ENCODE measurements at regions not wholly inside any gene's neighbourhood (a gene's known extent, or its start where the extent isn't known, plus 50 kb on each side); places are given as distances from the start of the nearest gene placed in this dataset.

- H3K4me1 ChIP-seq (ENCODE audit: control insufficient read depth, insufficient read depth, low read length), result no peaks in the 10 kb centered on the region
- no peak overlapping the region for H3K4me3 ChIP-seq (ENCODE audit: low read length)
- no CpG with 5 or more reads among the region's 2 CpGs for WGBS (ENCODE audit: insufficient coverage, insufficient read length)
- H3K36me3 ChIP-seq (ENCODE audit: control insufficient read depth, insufficient read depth, low read length), result no peaks in the 10 kb centered on the region
- H3K9me3 ChIP-seq (ENCODE audit: control insufficient read depth, insufficient read depth, low read length), result no peaks in the 10 kb centered on the region
- H3K27me3 ChIP-seq (ENCODE audit: control insufficient read depth, insufficient read depth, low read length), result no peaks in the 10 kb centered on the region
- no peak for DNase-seq (ENCODE audit: low read depth, low spot score)
- H3K27ac ChIP-seq (ENCODE audit: low read length), result no peak overlapping the region
These were observed 410.7 kb upstream of the GOT2 start for GRCh38 chr16:59144841-59145240.

DNA sequence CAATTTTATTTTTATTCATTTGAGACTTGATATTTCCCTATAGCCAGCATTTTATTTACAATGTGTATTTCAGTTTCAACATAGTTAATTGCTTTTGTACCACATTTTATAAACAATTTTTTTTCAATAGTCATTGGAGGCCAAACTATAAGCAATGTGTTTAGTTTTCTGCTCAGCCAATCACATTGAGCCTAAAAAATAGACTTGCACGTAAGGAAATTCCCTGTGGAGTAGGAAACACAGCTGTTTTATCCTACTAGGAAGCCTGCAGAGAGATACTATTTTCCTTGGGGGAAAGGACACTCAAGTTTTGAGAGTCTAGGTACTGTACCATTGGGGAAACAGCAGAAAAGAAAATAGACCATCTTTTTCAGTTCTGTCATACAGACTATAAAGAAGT is 410.2 kb upstream of the GOT2 start:
- no CpG with 5 or more reads among the region's 1 CpG for WGBS (ENCODE audit: insufficient coverage, insufficient read length)
- Histone ChIP-seq H3K36me3 (ENCODE audit: control insufficient read depth, insufficient read depth, low read length) (no peaks in the 10 kb centered on the region), H3K9me3 (ENCODE audit: control insufficient read depth, insufficient read depth, low read length) (no peaks in the 10 kb centered on the region), H3K27ac (ENCODE audit: low read length) (no peak overlapping the region), H3K4me1 (ENCODE audit: control insufficient read depth, insufficient read depth, low read length) (no peaks in the 10 kb centered on the region), H3K27me3 (ENCODE audit: control insufficient read depth, insufficient read depth, low read length) (no peaks in the 10 kb centered on the region), H3K4me3 (ENCODE audit: low read length) (no peak overlapping the region)
- DNase-seq (ENCODE audit: low read depth, low spot score), result no peak

DNA sequence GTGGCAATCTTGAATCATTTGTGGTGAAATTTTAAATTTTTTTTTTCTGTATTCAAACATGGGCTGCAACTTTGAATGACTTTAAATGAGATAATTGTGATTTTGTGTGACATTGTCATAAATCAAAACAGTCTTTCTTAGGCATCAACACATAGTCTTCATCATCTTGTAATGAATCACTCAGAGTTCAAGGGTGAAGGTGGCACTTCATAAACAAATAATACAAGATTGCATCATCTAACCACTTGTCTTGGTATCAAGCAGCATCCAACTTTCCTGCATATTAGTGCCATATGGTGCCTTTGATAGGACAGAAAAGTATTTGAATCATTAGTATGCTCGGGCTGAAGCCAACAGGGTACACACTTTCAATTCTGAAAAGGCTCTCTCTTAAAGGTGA is 392.4 kb upstream of the GOT2 start:
- Histone ChIP-seq H3K4me1 (ENCODE audit: control insufficient read depth, insufficient read depth, low read length) (no peaks in the 10 kb centered on the region; the same call in 1 of the 2 replicates), H3K9me3 (ENCODE audit: control insufficient read depth, insufficient read depth, low read length) (no peaks in the 10 kb centered on the region), H3K36me3 (ENCODE audit: control insufficient read depth, insufficient read depth, low read length) (no peaks in the 10 kb centered on the region), H3K27me3 (ENCODE audit: control insufficient read depth, insufficient read depth, low read length) (no peaks in the 10 kb centered on the region), H3K4me3 (ENCODE audit: low read length) (no peak overlapping the region), H3K27ac (ENCODE audit: low read length) (no peak overlapping the region)
- no peak for DNase-seq (ENCODE audit: low read depth, low spot score)
- WGBS (ENCODE audit: insufficient coverage, insufficient read length), result no CpG with 5 or more reads among the region's 1 CpG

- Histone ChIP-seq H3K36me3 (ENCODE audit: control insufficient read depth, insufficient read depth, low read length) (no peaks in the 10 kb centered on the region), H3K4me1 (ENCODE audit: control insufficient read depth, insufficient read depth, low read length) (no peaks in the 10 kb centered on the region; the same call in 1 of the 2 replicates), H3K4me3 (ENCODE audit: low read length) (no peak overlapping the region), H3K9me3 (ENCODE audit: control insufficient read depth, insufficient read depth, low read length) (no peaks in the 10 kb centered on the region), H3K27me3 (ENCODE audit: control insufficient read depth, insufficient read depth, low read length) (no peaks in the 10 kb centered on the region), H3K27ac (ENCODE audit: low read length) (no peak overlapping the region)
- no peak for DNase-seq (ENCODE audit: low read depth, low spot score)
- WGBS (ENCODE audit: insufficient coverage, insufficient read length), result no CpG with 5 or more reads among the region's 2 CpGs
These were observed 389.9 kb upstream of the GOT2 start for GRCh38 chr16:59124056-59124455.

DNA sequence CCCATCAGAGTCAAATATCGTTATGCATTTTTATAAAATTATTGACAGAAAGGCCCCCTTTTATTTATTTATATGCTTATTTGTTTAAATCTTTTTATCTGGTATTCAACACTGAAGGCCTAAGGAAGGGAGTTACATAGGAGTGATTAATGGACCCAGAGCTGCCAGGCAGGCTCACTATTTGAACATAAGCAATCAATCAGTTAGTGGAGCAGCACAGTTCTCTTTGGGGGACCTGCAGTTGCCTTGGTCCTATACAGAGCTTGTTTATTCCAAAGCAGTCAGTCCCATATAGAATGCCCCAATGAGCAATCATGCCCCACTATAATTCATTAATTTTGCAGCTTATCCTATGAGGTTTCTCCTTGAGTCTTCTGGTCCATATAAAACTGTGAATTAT is 389.4 kb upstream of the GOT2 start:
- H3K36me3 ChIP-seq (ENCODE audit: control insufficient read depth, insufficient read depth, low read length), result no peaks in the 10 kb centered on the region
- DNase-seq (ENCODE audit: low read depth, low spot score), result no peak
- no CpG with 5 or more reads among the region's 1 CpG for WGBS (ENCODE audit: insufficient coverage, insufficient read length)
- H3K4me3 ChIP-seq (ENCODE audit: low read length), result no peak overlapping the region
- no peaks in the 10 kb centered on the region for H3K9me3 ChIP-seq (ENCODE audit: control insufficient read depth, insufficient read depth, low read length)
- H3K27ac ChIP-seq (ENCODE audit: low read length), result no peak overlapping the region
- no peaks in the 10 kb centered on the region for H3K27me3 ChIP-seq (ENCODE audit: control insufficient read depth, insufficient read depth, low read length)
- no peaks in the 10 kb centered on the region; the same call in 1 of the 2 replicates for H3K4me1 ChIP-seq (ENCODE audit: control insufficient read depth, insufficient read depth, low read length)

GRCh38 chr16:59122262-59122537 is 388.1 kb upstream of the GOT2 start:
- H3K27ac ChIP-seq (ENCODE audit: low read length), result no peak overlapping the region
- no peak for DNase-seq (ENCODE audit: low read depth, low spot score)
- no peak overlapping the region for H3K4me3 ChIP-seq (ENCODE audit: low read length)
- no CpG with 5 or more reads among the region's 2 CpGs for WGBS (ENCODE audit: insufficient coverage, insufficient read length)
- H3K4me1 ChIP-seq (ENCODE audit: control insufficient read depth, insufficient read depth, low read length), result no peaks in the 10 kb centered on the region; the same call in 1 of the 2 replicates
- no peaks in the 10 kb centered on the region for H3K9me3 ChIP-seq (ENCODE audit: control insufficient read depth, insufficient read depth, low read length)
- no peaks in the 10 kb centered on the region for H3K36me3 ChIP-seq (ENCODE audit: control insufficient read depth, insufficient read depth, low read length)
- H3K27me3 ChIP-seq (ENCODE audit: control insufficient read depth, insufficient read depth, low read length), result no peaks in the 10 kb centered on the region

GRCh38 chr16:59121411-59122261 is 387.5 kb upstream of the GOT2 start:
- DNase-seq (ENCODE audit: low read depth, low spot score), result no peak
- H3K27ac ChIP-seq (ENCODE audit: low read length), result no peak overlapping the region
- no peaks in the 10 kb centered on the region for H3K27me3 ChIP-seq (ENCODE audit: control insufficient read depth, insufficient read depth, low read length)
- no peaks in the 10 kb centered on the region; the same call in 1 of the 2 replicates for H3K4me1 ChIP-seq (ENCODE audit: control insufficient read depth, insufficient read depth, low read length)
- no peak overlapping the region for H3K4me3 ChIP-seq (ENCODE audit: low read length)
- H3K36me3 ChIP-seq (ENCODE audit: control insufficient read depth, insufficient read depth, low read length), result no peaks in the 10 kb centered on the region
- H3K9me3 ChIP-seq (ENCODE audit: control insufficient read depth, insufficient read depth, low read length), result no peaks in the 10 kb centered on the region

- Histone ChIP-seq H3K9me3 (ENCODE audit: control insufficient read depth, insufficient read depth, low read length) (no peaks in the 10 kb centered on the region), H3K4me3 (ENCODE audit: low read length) (no peak overlapping the region), H3K4me1 (ENCODE audit: control insufficient read depth, insufficient read depth, low read length) (no peaks in the 10 kb centered on the region), H3K27me3 (ENCODE audit: control insufficient read depth, insufficient read depth, low read length) (no peaks in the 10 kb centered on the region), H3K27ac (ENCODE audit: low read length) (no peak overlapping the region), H3K36me3 (ENCODE audit: control insufficient read depth, insufficient read depth, low read length) (no peaks in the 10 kb centered on the region)
- WGBS (ENCODE audit: insufficient coverage, insufficient read length), result no CpG with 5 or more reads among the region's 2 CpGs
- no peak for DNase-seq (ENCODE audit: low read depth, low spot score)
These were observed 382.6 kb upstream of the GOT2 start for GRCh38 chr16:59116744-59117143.

DNA sequence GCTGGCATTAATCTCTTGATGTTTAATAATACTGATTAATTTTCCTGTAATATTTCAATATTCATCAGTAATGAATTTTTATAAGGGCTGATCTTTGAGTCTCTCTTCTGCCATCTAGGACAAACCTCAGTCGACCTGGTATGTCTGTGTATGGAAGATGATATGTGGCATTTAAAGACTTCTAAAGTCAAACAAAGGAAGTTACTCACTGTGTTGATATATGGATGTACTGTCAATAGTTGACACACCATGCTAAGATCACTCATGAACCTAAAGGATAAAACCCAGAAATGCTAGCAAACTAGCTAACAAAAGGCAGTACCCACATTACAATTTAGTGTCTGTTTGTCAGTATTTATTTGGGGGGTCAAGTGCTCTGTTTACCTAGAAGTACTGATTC is 380.7 kb upstream of the GOT2 start:
- H3K4me3 ChIP-seq (ENCODE audit: low read length), result no peak overlapping the region
- no peak overlapping the region for H3K27ac ChIP-seq (ENCODE audit: low read length)
- no peaks in the 10 kb centered on the region for H3K9me3 ChIP-seq (ENCODE audit: control insufficient read depth, insufficient read depth, low read length)
- no CpG with 5 or more reads among the region's 1 CpG for WGBS (ENCODE audit: insufficient coverage, insufficient read length)
- H3K27me3 ChIP-seq (ENCODE audit: control insufficient read depth, insufficient read depth, low read length), result no peaks in the 10 kb centered on the region
- H3K4me1 ChIP-seq (ENCODE audit: control insufficient read depth, insufficient read depth, low read length), result no peaks in the 10 kb centered on the region
- DNase-seq (ENCODE audit: low read depth, low spot score), result no peak
- H3K36me3 ChIP-seq (ENCODE audit: control insufficient read depth, insufficient read depth, low read length), result no peaks in the 10 kb centered on the region

GRCh38 chr16:59113004-59113670 is 379.0 kb upstream of the GOT2 start:
- no peak overlapping the region for H3K27ac ChIP-seq (ENCODE audit: low read length)
- no peaks in the 10 kb centered on the region for H3K4me1 ChIP-seq (ENCODE audit: control insufficient read depth, insufficient read depth, low read length)
- no peaks in the 10 kb centered on the region for H3K36me3 ChIP-seq (ENCODE audit: control insufficient read depth, insufficient read depth, low read length)
- no CpG with 5 or more reads among the region's 2 CpGs for WGBS (ENCODE audit: insufficient coverage, insufficient read length)
- no peaks in the 10 kb centered on the region for H3K9me3 ChIP-seq (ENCODE audit: control insufficient read depth, insufficient read depth, low read length)
- DNase-seq (ENCODE audit: low read depth, low spot score), result no peak
- H3K27me3 ChIP-seq (ENCODE audit: control insufficient read depth, insufficient read depth, low read length), result no peaks in the 10 kb centered on the region
- H3K4me3 ChIP-seq (ENCODE audit: low read length), result no peak overlapping the region

DNA sequence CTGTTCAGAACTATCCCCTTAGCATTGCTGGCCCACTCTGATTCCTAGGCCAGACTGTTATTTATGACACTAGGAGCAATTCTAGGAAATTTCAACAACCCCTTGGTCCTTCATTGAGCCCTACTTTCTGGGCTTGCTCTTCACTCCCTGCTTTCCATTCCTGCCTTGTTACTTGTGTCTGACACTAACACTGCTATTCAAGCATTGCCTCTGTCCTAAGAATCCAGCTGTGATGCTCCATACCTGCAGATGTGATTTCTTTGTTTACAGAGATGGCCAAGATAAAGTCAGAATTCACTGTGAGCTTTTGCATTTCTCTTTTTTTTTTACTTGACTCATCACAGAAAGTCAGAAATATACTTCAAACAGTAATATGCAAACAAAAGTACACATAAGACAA is 377.2 kb upstream of the GOT2 start:
- Histone ChIP-seq H3K27me3 (ENCODE audit: control insufficient read depth, insufficient read depth, low read length) (no peaks in the 10 kb centered on the region), H3K9me3 (ENCODE audit: control insufficient read depth, insufficient read depth, low read length) (no peaks in the 10 kb centered on the region), H3K36me3 (ENCODE audit: control insufficient read depth, insufficient read depth, low read length) (no peaks in the 10 kb centered on the region), H3K27ac (ENCODE audit: low read length) (no peak overlapping the region), H3K4me3 (ENCODE audit: low read length) (no peak overlapping the region), H3K4me1 (ENCODE audit: control insufficient read depth, insufficient read depth, low read length) (no peaks in the 10 kb centered on the region)
- DNase-seq (ENCODE audit: low read depth, low spot score), result no peak
